ENCODE measurements at regions not wholly inside any gene's neighbourhood (a gene's known extent, or its start where the extent isn't known, plus 50 kb on each side); places are given as distances from the start of the nearest gene placed in this dataset.

DNA sequence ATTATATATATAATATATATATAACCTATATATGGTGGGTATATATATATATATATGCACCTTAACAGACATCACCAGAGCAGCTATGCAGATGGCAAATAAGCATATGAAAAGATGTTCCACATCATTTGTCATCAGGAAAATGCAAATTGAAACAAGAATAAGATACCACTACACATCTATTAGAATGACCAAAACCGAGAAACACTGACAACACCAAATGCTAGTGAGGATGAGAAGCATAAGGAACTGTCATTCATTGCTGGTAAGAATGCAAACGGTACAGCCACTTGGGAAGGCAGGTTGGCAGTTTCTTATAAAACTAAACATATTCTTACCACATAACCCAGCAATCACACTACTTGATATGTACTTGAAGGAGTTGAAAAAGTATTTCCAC lies 219.8 kb upstream of the PRMT6 start:
- DNase-seq, result no peak

DNA sequence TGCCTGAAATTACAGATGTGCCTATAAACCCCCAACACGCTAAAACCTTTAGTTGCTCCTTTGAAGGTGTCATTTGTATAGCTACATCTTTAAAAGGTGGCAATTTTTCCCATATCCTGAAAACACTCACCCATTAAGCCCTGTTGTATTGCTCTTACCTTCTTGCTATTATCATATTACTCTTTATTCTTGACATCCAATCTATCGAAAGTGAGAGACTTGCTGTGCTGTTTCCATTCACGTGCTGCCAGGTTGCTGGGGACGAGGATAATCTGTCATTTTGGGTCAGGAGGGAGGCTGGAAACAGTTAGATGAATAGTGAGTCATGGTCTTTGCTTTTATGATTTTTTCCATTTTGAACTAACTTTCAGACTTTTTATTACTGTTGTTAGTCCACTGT lies 213.0 kb upstream of the PRMT6 start:
- DNase-seq, result no peak

DNA sequence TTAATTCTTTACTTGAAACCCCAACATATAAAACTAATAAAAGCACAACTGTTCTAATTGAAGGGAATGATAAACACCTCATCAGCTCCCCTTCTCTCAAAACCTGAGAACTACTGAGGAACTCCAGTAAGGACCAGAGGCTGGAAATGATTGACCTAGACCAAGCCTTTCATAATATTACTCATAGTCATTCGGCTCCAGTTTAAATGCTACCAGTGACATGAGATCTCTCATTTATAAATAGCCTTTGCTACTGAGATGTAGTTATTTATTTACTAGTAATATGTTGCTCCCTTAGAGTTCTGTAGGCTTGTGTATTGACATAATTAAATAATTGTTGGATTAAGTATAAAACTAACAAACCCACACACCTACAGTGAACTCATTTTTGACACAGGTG lies 209.8 kb upstream of the PRMT6 start:
- no peak for DNase-seq

DNA sequence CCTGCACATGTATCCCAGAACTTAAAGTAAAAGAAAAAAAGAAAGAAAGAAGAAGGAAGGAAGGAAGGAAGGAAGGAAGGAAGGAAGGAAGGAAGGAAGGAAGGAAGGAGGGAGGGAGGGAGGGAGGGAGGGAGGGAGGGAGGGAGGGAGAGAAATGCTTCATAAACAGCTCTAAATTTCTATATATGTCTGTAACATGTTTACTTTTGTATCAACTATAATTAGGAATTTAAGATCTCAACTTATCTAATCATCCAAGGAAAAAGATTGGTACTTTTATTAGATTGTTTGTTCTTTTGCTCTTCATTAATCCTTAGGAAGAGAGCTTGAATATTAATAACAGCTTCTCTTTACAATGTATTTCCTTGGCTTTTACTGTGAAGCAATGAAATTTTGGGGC lies 195.4 kb upstream of the PRMT6 start:
- no peak for DNase-seq

DNA sequence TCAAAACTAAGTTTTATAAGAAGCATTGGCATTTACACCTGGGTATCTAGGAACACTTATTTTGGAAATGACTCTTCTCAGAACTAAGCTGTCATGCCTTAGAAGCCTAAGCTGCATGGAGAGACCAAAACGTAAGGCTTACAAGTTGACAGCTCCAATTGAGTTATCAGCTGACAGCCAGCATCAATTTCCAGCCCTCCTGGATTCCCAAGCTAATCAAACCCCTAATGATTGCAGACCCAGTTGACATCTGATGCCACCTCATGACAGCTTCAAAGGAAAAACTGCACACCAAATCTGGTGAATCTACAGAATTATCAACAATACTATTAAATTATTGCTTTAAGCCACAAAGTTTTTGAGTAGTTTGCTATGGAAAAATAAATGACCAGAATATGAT lies 187.6 kb upstream of the PRMT6 start:
- DNase-seq, result no peak

DNA sequence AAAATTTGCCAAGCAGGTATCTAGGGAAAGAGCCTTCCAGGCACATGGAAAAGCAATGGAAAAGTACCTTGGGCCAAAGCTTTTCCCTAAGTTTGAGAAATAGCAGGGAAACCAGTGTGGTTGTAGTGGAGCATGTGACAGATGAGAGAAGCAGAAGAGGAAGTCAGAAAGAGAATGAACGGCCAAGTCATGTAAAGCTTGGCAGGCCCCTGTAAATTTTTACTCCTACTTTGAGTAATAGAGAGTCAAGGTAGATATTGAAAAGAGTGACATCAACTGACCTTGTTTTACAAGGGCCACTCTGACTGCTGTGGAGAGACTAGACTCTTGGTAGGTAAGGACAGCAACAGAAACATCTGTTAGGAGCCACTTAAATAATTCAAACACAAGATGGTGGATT lies 180.9 kb upstream of the PRMT6 start:
- no peak for DNase-seq

DNA sequence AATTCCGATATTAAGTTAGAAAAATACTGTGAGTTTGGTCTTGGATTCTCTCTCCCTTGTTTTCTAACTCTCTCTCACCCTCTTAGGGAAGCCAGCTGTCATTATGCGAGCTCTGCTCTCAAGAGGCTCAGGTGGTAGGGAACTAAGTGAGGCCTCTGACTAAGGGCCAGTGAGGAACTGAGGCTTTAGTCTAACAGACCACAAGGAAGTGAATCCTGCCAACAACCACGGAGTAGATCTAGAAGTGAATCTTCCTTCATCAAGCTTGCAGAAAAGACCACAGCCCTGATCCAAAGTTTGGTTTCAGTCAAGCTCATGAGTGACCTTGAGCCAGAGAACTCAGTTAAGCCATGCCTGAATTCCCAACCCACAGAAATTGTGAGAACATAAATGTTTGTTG lies 180.1 kb upstream of the PRMT6 start:
- DNase-seq, result no peak

DNA sequence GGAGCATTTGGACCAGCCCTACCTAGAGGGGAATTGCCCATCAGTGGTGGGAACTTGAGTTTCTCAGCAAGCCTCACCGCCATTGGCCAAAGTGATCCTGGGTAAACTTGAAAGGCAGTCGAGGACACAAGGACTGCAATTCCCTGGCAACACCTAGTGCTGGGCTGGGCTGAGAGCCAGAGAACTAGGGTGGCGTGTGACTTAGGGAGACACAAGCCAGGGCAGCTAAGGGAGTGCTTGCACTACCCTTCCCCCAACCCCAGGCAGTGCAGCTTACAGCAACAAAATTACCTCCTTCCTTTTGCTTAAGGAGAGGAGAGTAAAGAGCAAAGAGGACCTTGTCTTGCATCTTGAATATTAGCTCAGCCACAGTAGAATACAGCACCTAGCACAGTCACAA lies 176.9 kb upstream of the PRMT6 start:
- DNase-seq, result no peak

DNA sequence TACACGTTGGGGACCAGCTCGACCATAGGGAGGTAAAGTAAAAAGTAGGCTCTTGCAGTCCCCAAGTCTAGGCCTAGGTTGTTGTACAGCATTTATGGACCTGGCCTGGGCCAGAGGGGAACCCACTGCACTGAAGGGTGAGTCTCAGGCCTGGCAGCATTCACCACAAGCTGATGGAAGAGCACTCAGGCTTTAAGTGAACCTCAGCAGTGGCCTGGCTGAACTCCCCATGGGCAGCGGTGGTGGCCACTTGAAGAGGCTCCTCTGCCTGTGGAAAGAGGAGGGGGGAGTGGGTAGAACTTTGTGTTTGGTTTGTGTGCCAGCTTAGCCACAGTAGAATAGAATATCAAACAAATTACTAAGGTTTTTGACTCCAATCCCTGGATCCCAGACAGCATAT lies 176.2 kb upstream of the PRMT6 start:
- DNase-seq, result no peak

DNA sequence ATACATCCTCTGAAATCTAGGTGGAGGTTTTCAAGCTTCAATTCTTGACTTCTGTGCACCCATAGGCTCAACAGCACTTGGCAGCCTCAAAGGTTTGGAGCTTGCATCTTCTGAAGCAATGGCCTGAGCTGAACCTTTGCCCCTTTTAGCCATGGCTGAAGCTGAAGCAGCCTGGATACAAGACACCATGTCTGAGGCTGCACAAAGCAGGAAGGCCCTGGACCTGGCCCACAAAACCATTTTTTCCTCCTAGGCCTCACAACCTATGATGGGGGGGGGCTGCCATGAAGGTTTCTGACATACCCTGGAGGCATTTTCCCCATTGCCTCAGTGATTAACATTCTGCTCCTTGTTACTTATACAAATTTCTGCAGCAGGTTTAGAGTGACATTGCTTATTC lies 173.3 kb upstream of the PRMT6 start:
- no peak for DNase-seq

DNA sequence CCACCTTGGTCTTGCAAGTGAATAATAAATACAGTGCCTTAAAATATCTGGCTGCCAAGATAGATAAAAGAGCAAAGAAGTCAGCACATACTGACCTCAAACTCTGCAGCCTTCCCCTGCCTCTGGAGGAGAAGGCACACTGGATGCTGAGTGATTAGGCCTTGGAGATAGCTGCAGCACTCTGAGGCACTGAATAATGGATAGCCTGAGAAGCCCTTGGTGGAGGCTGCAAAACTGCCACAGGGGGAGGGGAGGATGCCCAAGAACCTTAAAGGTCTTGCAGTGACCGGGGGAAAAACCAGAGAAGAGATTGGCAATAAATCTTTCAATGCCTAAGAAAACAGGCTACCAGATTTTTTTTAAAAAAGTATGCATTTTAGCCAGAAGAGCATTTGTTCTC lies 167.4 kb upstream of the PRMT6 start:
- no peak for DNase-seq

DNA sequence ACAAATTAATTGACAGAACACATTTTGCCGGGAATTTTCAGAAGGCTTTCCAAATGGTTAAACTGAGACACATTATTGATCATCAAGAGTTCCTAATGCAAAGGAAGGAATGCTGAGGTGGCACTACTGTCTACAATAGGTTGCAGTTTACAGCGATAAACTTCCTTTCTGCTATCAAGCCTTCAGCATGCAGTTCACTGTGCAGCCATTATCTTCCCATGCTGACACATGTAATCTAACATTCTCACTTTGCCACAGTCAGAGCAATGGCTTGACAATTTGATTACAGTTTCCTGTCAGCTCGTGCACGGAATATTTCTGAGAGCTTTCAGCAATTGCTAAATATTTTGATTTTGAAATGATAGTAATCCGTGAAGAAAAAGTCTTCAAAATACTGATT lies 166.9 kb upstream of the PRMT6 start:
- DNase-seq, result no peak

DNA sequence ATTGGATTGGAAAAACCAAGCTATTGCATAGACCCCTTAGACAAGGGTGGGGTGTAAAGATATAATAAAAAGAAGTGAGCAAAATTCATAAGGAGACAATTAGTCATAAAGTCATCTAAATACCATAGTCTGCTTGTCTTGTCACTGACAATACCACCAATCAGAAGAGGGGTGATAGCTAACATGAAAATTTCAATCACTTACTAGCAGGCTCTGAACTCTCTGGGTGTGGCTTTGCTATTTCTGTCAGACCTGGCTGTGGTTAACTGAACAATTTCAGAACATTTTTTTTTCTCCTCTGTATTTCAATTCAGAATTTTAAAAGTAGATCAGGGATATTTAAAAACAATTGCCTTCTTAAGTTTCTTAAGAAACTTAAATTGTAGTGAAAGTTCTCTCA lies 158.5 kb upstream of the PRMT6 start:
- no peak for DNase-seq

DNA sequence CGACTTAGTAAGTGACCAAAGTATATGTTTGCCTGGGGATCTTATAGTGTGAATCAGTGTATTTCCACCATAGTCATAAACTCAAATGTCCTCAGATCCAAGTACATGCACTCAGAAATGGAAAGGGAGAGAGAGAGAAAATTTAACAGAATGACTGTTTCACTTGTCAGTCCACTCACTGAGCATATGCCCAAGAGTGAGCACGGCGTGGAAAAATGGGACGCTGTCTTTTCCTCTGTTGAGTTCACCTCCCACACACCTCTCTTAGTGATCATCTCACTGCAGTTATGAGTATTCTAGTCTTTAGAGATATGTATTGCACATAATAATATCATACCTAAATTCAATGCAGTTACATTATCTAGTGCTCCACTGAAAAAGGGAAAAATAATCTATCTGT lies 156.8 kb upstream of the PRMT6 start:
- DNase-seq, result no peak

DNA sequence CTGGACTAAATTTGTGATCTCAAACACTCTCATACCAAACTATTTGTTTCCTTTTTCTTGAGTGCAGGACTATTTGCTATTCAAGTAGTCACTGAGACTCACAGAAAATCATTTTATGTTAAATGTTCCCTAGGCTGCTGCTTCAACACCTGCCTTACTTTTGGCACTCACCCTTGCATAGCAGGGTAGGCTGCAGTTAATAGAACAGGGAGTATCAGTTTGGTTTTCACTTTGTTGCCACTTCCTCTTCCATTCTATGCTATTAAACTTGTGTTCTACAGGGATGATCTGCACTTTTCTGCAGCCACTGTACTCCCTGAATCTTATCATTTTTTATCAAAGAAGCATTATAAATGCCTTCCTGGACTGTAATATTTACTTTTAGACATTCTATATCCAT lies 148.7 kb upstream of the PRMT6 start:
- DNase-seq, result no peak

DNA sequence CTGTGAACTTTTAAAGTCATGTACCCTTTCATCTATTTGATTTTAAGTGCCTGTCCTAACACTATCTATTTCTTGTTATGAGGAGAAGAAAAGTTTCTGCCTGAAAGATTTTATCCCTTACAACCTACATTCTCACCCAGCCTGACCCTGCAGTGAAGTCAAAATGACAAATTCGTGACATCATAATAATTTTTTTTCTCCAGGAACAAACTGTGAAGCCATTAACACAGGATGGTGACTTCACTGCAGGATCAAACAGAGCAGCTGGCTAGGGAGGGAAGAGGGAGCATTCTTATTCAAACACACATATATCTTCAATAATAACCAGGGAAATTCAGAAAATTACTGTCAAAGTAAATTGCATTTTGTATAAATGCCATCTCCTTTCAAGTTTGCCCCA lies 147.8 kb upstream of the PRMT6 start:
- no peak for DNase-seq

DNA sequence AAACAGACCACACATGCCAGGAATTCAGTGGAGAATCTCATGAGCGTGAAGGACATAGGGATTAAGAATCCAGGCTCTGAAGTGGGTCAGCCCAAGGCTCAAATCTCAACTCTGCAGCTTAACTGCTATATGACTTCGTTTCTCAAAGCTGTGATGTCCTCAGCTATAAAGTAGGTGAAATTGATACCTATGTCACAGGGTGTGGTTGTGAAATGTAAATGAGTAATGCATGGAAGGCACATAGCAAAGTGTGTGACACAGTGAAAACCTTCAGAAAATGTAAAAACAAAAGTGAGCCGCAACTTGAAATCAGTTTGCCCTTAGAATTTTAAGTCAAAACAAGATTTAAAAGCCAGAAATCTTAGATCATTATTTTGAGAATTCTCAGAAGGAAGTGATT lies 145.7 kb upstream of the PRMT6 start:
- peak; percentile 30 for DNase-seq

DNA sequence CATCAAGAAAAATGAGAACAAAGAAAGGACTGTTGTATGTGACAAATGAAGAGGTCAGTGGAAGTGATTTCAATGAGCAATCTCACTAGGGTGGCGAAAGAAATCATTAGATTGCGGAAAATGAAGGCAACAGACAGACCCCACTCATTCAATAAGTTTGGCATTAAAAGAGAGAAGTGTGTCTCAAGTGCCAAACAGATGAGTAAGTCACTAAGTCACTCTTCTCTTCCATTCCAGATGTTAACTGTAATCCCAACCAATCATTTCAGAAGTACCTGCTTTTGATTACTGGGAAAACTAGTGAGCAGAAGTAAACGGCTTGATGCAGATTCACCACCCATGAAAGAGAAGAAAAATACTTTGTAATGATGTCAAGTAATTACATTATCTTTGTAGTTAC lies 144.3 kb upstream of the PRMT6 start:
- DNase-seq, result peak; percentile 18

DNA sequence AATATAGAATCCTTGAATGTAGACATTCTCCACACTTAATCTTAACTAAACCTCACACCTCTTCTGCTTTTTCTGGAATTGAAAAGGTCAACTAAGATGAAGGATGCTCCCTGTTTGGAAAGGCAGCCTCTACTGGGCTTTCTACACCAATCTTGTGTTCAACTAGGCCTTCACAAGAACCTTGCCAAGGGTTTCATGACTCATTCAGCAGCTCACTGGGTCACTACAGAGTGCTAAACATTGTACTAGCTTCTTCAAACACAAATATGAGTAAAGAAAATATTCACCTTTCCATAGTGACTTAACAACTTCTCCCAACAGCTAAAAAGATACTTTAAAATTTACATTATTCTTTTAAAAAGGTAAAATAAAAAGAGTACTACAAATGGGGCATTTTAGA lies 135.3 kb upstream of the PRMT6 start:
- peak; percentile 32 for DNase-seq

DNA sequence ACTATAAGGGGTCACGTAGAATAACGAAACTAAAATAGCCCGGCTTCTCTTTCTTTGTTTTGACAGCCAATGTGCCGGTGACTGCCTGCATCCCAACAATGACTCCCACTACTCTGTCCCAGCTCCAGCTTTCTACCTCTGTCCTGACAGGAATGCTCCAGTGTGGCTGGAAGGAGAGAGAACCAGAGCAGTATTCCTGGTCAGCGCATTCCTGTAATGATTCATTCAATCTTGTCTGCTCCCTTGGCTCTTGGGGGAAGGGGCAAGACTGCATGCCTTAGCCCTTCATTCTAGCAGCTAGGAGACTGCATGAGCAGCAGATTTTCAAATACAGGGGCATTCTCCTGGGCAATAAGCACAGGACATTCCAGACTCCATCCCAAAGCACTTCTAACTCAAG lies 132.1 kb upstream of the PRMT6 start:
- peak; percentile 18 for DNase-seq

DNA sequence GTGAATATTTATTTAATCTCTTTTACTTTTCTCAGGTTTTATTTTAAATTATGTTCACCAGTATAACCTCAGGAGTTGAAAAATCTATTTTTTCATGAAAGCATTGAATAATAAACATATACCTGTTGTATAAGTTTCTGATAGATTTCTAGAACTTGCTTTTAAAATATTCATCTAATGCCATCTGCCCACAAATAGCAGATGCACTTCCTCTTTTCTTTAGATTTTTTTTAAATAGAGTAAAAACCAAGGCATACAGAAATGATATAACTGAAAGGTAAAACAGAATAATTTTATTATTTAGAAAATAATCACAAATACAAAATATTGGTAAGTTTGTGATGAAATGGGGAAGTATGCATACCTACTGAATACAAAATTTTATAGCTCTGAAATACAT lies 130.7 kb upstream of the PRMT6 start:
- no peak for DNase-seq

DNA sequence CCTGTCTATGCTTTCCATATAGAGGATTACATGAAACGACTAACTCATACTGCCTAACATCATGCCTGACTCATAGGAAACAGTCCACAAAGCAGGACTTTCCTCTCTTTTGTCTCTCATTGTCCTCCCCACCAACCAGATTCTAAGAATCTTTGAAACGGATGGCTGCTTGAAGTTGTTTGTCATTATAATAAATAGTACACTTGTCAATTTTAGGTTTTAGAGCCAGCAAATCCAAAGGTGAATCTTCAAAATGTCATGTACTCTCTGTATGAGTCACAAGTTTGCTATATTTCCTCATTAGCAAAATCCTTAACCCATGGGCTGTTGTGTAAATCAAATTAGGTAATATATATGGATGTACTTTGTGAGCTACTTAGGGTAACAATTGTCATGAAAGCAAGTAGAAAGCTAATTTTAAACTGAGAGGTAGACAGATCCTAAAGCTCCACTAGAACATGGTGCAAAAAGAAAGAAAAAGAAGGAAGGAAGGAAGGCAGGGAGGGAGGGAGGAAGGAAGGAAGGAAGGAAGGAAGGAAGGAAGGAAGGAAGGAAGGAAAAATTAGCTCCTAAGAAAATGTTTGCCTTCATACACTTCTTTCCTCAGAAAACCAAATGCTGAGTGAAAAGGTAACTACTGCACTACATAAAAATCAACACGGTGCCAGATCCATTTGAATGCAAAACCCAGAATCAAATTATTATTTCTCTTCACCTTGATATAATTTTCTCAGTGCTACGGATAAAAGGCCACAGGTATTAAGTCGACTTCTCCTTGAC lies 129.5 kb upstream of the PRMT6 start:
- peak; percentile 29 for DNase-seq

DNA sequence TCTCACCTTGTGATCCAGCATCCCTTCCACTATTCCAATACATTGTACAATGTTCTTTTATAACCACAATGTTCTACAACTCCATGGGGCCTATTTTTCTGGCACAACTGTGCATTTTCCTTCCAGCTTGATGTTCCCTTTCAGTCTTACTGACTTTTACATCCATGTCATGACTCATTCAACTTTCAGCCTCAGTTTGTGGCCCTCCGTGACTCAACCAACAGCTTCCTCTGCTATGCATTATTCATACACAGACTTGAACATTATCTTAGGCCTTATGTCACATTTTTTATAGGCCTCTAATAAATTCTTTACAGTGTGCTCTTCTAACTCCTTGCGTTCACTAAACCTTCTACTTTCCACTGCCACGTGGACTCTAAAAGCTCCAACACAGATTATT lies 119.4 kb upstream of the PRMT6 start:
- DNase-seq, result peak; percentile 86

DNA sequence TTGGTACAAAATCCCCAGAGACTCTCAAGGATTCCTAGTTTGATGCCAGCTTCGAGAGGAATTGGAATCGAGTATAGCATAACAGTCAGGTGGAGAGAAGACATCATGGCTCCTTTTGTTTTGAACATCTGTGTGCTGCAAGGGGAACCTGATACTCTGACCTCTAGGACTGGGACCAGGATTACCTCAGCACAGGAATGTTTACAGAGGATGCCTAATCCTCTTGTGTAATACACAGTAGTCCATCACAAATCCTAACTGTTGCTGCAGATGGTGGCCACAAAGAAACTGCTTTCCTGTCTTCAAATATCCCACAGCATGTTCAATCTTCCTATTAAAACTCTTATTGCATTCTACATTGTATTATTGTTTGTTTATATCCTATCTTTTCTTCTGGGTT lies 111.8 kb upstream of the PRMT6 start:
- peak; percentile 65 for DNase-seq

DNA sequence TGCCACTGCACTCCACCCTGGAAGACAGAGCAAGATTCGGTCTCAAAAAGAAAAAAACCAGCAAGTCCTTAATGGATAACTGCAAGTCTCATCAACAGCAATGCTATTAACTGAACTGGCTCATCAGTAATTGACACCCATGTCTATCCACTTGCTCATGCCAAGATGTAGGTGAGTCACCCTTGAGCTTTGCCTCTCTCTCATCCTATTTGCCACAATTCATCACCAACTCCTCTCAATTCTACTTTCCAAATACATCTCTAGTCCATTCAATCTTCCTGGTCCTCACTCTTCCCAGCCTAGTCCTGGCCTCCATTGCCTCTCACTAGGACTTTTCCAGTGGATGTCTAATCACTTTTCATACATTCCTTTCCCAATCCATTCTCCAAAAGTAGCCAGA lies 103.7 kb upstream of the PRMT6 start:
- peak; percentile 34 for DNase-seq
